GDM1 (cell line): ENCODE measurements at regions not wholly inside any gene's neighbourhood (a gene's known extent, or its start where the extent isn't known, plus 50 kb on each side); places are given as distances from the start of the nearest gene placed in this dataset.

ENCODE experiments used
- DNase-seq: peaks from one replicate; lab custom pipeline; 2025; lab: John Stamatoyannopoulos, UW

GRCh38 chr14:101045511-101045910, 142.0 kb upstream of the RTL1 start:
- DNase-seq = no peak

GRCh38 chr14:101046071-101046470, 142.5 kb upstream of the RTL1 start:
- DNase-seq = no peak

DNA sequence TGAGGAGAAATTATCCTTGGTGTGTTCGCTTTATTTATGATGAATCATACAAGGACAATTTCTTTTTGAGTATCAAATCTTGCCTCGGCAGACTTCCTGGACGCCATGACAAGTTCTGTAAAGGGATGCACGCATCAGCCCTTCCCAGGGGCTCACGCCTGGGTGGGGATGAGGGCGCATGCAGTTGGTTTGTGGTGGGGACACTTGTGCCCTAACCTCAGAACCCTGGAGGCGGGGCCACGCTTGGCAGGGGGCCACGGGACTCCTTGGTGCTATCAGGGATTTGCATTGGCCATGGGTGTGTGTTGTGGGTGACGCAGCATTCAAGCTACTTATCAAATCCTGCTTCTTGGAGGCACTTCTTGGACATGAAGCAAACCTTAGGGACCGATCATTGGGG, 143.8 kb upstream of the RTL1 start:
- no peak for DNase-seq

- no peak for DNase-seq
These were observed 145.2 kb upstream of the RTL1 start for GRCh38 chr14:101048766-101049165.

DNA sequence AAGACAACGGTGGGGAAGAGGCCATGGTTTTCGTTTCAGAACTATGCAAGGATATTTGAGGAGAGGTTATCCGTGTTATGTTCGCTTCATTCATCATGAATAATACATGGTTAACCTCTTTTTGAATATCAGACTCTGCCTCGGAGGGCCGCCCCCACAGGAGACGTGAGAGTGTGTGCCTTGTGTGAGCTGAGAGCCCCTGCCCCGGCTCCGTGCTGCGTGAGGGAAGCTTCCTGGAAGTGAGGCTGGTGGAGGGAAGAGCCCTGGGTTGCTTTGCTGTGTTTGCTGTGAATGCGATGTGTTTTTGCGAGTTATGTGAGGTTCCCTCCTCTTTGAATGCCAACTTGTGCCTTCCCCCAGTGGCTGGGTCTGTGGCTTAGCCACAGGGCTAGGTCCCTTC, 146.0 kb upstream of the RTL1 start:
- no peak for DNase-seq

DNA sequence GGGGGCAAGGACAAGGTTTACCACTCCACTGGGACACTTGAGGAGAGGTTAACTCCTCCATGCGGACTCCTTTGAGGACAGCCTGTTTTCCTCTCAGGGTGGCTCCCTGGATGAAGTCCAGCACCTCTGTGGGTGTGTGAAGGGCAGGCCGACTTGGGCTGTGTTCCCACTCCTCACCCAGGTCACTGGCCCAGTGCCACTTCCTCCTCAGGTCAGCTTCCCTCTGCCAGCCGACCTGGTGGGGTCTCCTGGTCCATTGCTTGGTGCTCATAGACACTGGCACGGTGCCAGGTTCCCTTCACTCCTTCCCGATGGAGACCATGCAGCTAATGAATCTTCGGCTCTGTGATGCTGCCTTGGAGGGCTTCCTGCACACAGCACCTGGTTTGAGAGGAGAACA, 146.4 kb upstream of the RTL1 start:
- no peak for DNase-seq

DNA sequence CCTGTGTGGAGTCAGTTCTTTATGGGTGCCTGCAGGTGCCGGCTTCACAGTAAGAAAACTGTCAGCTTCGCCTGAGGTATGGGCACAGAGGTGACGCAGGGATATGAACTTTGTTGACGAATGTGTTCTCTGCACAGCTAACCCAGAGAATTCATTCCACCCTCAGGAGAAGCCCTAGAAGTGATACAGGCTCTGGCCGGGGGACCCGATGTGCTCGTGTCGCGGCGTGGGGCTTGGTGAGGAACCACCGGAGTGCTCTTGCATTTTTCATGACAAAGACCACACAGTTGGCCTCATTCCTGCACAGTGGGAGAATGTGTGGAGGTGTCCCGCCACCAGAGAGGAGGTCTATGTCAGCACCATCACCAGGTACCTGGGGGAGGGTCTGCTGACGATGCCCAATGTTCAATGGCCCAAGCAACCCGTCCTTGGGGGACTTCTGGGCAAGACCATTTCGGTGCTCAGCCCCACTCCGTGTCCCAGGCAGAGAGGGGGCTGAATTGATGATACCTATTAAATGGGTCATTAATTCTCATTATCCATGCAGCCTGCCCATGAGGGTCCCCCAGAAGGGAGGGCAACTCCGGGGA, 147.5 kb upstream of the RTL1 start:
- DNase-seq = no peak

- DNase-seq = no peak
These were observed 151.1 kb upstream of the RTL1 start for GRCh38 chr14:101054671-101055070.

DNA sequence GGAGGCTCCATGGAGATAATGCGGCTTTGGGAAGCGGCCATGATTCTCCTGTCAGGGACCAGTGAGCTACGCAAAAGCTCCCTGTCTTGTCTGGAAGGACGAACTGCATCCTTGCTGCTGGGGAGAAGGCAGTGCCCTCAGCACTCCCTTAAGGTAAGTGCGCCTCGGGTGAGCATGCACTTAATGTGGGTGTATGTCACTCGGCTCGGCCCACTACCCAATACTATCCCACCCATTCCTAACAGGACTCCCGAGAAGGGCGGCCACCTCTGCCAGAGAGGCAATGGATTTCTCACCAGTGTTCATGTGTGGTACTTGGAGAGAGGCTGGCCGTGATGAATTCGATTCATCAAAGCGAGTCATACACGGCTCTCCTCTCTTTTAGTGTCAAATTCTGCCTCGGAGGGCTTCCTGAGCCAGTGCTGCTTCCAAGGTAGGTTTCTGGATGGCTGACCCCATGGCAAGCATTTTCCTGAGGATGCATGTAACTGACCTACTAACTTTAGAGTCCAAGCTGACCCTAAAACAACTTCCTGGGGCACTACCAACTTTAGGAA, 151.7 kb upstream of the RTL1 start:
- no peak for DNase-seq

DNA sequence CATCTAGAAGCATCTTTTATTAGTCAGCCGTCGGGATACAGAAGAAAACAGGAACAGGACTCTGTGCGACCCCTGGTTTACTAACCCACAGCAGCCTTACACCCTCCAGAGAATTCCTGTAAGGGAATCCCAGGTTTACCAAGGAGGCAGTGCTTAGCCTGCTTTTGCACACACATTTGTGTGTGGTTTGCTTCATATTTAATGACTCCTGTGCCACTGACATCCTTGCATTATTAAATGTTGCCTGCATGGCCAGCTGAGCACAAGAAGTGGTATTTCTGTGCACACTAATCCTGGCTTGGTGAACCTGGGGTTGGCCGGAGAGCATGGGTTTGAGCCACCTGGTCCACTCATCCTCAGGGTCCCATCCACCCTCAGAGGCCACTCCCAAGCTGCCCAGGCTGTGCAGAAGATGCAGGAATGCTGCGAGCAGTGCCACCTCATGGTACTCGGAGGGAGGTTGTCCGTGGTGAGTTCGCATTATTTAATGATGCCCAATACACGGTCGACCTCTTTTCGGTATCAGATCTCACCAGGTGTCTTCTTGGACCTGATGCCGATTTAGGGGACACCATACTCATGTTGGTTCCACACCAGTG, 152.4 kb upstream of the RTL1 start:
- DNase-seq = no peak

DNA sequence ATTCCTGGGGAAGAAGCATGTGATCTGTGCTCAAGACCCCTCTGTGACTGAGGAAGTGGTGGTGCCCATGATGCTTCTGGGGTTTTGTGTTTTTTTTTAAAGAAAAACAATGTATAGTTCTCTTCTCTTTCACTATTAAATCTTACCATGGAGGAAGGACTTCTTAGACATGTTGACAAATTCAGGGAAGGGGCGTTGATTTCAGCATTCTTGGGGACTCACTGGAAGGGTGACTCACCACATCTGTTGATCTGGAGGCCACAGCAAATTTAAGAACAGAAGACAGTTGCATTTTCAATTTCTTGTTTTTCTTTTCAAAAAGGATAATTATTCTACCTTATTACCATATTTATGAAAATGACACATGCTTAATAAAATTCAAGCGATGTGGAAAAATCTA, 152.9 kb upstream of the RTL1 start:
- no peak for DNase-seq

DNA sequence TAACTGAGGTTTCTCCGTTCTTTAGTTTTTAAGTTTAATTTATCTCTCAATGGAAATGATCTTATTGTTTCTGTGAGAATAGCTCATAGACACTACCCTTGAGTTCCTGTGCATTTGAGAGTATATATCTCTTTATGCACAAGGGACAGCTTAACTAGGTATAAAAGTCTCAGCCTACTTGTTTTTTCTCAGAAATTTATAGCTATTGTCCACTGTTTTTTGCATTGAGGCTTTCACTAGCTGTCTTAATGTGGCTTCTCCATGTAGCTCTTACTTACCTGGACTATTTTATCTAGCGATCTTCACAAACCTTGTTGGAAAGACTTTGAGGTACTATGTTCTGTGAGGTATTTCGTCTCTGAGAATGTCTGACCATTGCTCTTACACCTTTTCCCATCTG, 153.9 kb upstream of the RTL1 start:
- no peak for DNase-seq

DNA sequence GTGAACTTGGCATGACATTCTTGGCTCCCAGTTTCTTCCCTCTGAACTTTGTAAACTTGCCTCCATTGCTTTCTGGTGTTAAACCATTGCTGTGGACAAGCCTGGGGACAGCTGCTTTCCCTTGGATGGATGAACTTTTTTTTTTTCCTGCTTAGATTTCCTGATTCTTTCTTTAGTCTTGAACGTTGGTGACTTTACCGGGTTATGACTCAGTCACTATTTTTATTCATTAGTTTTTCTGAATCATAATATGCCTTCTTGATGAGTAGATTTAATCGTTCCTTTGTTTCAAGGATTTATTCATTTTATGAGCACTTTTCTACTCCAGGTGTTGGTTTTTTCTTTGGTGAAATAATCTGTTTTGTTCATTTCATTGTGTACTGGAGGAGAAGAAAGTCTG, 155.0 kb upstream of the RTL1 start:
- no peak for DNase-seq

GRCh38 chr14:101060171-101060601, 156.7 kb upstream of the RTL1 start:
- DNase-seq = no peak

DNA sequence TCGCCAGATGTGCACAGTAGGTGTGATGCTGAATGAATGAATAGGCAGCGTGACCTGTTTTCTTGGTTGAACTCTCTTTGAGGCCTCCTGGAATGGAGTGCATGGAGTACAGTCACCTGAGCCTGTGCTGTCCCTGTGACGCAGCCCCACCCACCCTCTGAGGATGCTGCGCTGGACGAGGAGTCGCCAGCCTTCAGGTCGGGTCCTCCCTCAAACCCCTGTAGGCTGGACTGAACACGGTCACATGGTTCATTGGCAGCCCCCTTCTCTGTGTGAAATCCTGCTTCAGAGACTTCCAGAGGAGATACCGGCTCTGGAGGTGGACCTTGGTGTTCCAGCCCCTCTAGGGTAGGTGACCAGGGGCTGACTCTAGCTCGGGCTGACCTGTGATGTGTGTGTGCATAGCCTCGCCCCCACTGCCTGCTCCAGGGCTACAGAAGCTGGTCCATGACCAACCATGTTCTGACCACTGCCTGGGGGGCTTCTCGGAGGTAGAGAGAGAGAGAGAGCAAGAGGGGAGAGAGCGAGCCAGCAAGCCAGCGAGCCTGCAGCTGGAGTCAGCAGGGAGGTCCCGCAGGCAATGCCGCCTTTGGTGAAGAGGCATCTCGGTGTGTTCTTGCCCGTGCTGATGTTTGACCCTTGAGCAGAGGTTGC, 158.0 kb upstream of the RTL1 start:
- DNase-seq = no peak

DNA sequence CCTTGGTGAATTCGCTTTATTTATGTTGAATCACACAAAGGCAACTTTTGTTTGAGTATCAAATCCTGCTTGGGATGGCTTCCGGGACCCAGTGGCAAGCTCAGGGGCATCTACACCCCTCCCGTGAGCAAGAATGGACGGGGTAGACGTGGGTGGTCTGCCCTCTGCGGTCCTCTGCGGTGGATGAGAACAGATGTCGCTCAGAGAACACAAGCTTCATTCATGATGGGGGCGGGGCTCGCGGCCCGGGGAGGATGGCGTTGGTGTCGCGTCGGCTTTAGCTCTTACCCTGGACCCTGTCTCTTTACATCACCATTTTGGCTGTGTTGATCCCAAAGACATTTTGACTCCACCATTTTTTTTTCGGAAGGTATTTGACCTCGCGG, 158.5 kb upstream of the RTL1 start:
- DNase-seq = no peak

DNA sequence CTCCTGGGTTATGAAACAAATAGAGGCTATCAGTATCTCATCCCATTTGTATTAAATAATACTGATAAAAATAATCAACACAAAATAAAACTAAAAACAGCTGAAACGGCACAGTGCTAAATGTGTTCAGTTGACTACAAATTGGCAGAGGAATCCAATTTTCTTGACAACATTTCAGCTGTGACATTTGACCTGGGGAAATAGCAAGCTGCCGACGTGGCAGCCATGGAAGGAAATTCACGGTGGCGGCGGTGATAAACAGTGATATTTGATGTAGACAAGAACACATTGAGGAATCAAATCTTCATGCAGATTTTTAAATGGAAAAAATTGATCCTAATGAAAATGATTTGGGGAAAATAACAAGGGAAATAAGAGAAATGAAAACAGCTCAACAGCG, 159.1 kb upstream of the RTL1 start:
- no peak for DNase-seq

GRCh38 chr14:101063121-101063520, 159.6 kb upstream of the RTL1 start:
- no peak for DNase-seq

DNA sequence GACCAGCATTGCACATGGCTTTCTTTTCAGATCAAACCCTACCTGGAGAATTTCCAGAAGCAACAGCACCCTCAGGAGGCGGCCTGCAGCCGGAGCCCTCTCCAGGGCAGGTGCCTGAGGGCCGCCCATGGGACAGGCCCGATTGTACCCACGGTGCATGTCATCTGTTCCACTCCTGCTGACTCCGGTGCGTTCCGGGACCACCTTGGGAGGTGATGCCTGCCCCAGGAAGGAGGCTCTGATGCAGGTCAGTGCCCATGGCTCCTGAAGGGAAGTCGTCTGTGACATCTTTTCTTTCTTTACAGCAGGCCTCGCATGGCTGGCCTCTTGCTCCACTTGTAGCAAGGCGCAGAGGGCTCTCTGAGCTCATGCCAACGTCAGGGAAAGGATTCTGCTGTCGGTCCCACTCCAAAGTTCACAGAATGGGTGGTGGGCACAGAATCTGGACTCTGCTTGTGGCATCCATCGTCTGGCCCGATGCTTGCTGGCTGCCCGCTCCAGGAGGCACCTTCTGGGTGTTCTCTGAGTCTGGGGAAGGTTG, 160.7 kb upstream of the RTL1 start:
- no peak for DNase-seq

DNA sequence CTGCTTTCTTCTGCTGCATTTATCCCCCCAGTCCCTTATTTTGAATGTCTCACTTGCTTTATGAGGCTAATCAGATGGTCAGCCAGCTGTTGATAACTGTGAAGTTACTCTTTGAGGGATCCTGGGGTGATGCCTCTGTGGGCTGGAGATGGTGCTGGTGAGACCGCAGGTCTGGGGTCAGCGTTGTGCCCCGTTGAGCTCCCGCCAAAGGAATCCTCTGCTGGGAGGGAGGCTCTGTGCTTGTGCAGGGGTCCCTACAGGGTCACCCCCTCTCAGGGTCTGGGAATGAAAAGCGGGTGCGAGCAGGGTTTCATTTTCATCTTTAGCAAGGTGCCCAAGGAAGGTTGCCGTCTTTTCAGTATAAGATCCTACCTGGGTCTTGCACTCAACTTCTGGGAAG, 161.2 kb upstream of the RTL1 start:
- no peak for DNase-seq

- DNase-seq = no peak
These were observed 161.7 kb upstream of the RTL1 start for GRCh38 chr14:101065246-101065645.

- DNase-seq = no peak
These were observed 162.5 kb upstream of the RTL1 start for GRCh38 chr14:101065696-101066694.
